Uterus (tissue), 2 donors: ENCODE measurements at regions not wholly inside any gene's neighbourhood (a gene's known extent, or its start where the extent isn't known, plus 50 kb on each side); places are given as distances from the start of the nearest gene placed in this dataset.

ENCODE experiments used
- POLR2A ChIP-seq, 2 donors: fragments of 450-650 bp; IDR thresholded peaks; one replicate each; pipeline ENCODE4 v1.6.1; 2016; ENCODE audit warnings: antibody characterized with exemption in 2 of 2, mild to moderate bottlenecking in 1 of 2, moderate library complexity in 1 of 2
- TF ChIP-seq, protein P1 (sequence below), 4 experiments: fragments of 200-600 bp in 2 of 4; fragments of 450-650 bp in 2 of 4; sonication (generic) in 2 of 4; IDR thresholded peaks; one replicate each; pipeline ENCODE4 v1.5.1; 2016 to 2019; ENCODE audit warnings: antibody characterized with exemption in 4 of 4, mild to moderate bottlenecking in 2 of 4, moderate library complexity in 1 of 4

DNA sequence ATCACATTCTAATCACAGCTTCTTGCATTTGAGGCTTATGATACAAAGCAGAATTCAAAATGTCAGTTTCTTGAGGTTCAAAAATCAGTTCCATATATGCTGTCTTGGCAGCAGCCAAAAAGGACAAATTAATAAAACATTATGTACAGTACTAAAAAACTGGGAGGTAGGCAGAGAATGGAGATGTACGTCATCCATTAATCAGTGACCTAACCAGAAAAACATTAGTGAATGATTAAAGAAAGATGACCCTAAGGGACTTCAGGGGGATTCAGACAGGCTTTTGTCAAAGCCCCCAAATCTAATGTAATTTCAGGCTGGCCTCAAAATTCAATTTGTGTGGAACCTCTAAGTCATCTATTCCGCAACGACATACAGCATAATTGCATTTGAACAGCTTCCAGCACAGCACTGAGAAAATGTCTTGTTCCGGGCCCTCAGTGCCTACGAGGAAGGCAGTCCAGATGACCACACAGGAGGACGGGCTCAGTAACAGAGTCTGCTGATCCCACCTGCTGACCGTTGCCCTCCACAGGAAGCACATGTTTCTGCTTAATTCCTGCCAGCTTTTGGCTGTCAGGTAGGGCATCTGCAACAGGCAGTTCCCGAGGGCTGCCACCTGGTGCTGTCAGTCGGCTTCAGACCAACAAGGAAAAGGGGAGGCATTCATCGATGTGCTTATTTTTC is 83.8 kb upstream of the HHIP start:
- TF ChIP-seq, protein P1, sequence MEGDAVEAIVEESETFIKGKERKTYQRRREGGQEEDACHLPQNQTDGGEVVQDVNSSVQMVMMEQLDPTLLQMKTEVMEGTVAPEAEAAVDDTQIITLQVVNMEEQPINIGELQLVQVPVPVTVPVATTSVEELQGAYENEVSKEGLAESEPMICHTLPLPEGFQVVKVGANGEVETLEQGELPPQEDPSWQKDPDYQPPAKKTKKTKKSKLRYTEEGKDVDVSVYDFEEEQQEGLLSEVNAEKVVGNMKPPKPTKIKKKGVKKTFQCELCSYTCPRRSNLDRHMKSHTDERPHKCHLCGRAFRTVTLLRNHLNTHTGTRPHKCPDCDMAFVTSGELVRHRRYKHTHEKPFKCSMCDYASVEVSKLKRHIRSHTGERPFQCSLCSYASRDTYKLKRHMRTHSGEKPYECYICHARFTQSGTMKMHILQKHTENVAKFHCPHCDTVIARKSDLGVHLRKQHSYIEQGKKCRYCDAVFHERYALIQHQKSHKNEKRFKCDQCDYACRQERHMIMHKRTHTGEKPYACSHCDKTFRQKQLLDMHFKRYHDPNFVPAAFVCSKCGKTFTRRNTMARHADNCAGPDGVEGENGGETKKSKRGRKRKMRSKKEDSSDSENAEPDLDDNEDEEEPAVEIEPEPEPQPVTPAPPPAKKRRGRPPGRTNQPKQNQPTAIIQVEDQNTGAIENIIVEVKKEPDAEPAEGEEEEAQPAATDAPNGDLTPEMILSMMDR (IDR thresholded peaks at IDR 0.05): no peak
- no peak for TF ChIP-seq POLR2A (IDR thresholded peaks at IDR 0.05)
